KMS-11 (cell line): ENCODE measurements at regions not wholly inside any gene's neighbourhood (a gene's known extent, or its start where the extent isn't known, plus 50 kb on each side); places are given as distances from the start of the nearest gene placed in this dataset.

ENCODE experiments used
- H2AFZ ChIP-seq: fragments of 200-600 bp; sonication (generic); 2 replicates; pipeline ENCODE4 v1.6.1; 2016; ENCODE audit warnings: antibody characterized with exemption, mixed run types, low read depth
- H3K27ac ChIP-seq: fragments of 200-600 bp; sonication (generic); 2 replicates; pipeline ENCODE4 v1.6.1; 2016; ENCODE audit warnings: mild to moderate bottlenecking, mixed run types
- H3K27me3 ChIP-seq: fragments of 200-600 bp; sonication (generic); 2 replicates; pipeline ENCODE4 v1.6.1; 2017; ENCODE audit warnings: mild to moderate bottlenecking, low read depth, mixed run types, moderate library complexity; ENCODE audit not compliant: insufficient read depth
- H3K36me3 ChIP-seq: fragments of 200-600 bp; sonication (generic); 2 replicates; pipeline ENCODE4 v1.6.1; 2017; ENCODE audit warnings: mild to moderate bottlenecking, mixed run types; ENCODE audit not compliant: insufficient read depth
- H3K4me1 ChIP-seq: fragments of 200-600 bp; sonication (generic); 2 replicates; pipeline ENCODE4 v1.6.1; 2016; ENCODE audit warnings: mild to moderate bottlenecking, low read depth, mixed run types; ENCODE audit not compliant: poor library complexity, severe bottlenecking
- H3K4me2 ChIP-seq: fragments of 200-600 bp; sonication (generic); 2 replicates; pipeline ENCODE4 v1.7.0; 2016; ENCODE audit warnings: mild to moderate bottlenecking, mixed run types
- H3K4me3 ChIP-seq: fragments of 200-600 bp; sonication (generic); IDR thresholded peaks from 2 replicates; pipeline ENCODE4 v1.6.1; 2017; ENCODE audit warnings: low read depth, low read length, mixed read lengths; ENCODE audit not compliant: insufficient read depth
- H3K79me2 ChIP-seq: fragments of 200-600 bp; sonication (generic); 2 replicates; pipeline ENCODE4 v1.6.1; 2016; ENCODE audit warnings: low read depth, mixed run types; ENCODE audit not compliant: insufficient read depth
- H3K9ac ChIP-seq: fragments of 200-600 bp; sonication (generic); 2 replicates; pipeline ENCODE4 v1.6.1; 2016; ENCODE audit warnings: mild to moderate bottlenecking, mixed run types
- H4K20me1 ChIP-seq: fragments of 200-600 bp; sonication (generic); 2 replicates; pipeline ENCODE4 v1.6.1; 2016; ENCODE audit warnings: mild to moderate bottlenecking, mixed run types; ENCODE audit not compliant: insufficient read depth
- CTCF ChIP-seq: fragments of 200-600 bp; sonication (generic); conservative IDR thresholded peaks from 2 replicates; pipeline ENCODE4 v1.6.1; 2017; ENCODE audit warnings: low read depth, mild to moderate bottlenecking, antibody characterized with exemption, low read length, moderate library complexity, mixed read lengths

GRCh38 chr1:70856201-70856600, 191.4 kb downstream of the PTGER3 start:
- H3K4me1 ChIP-seq: no peaks in the 10 kb centered on the region
- TF ChIP-seq CTCF: no peak
- no peaks in the 10 kb centered on the region for H3K36me3 ChIP-seq
- no peak overlapping the region for H3K27ac ChIP-seq
- no peak overlapping the region for H2AFZ ChIP-seq
- H3K4me3 ChIP-seq: no peak overlapping the region
- H3K79me2 ChIP-seq: no peaks in the 10 kb centered on the region
- H3K27me3 ChIP-seq: no peaks in the 10 kb centered on the region
- no peaks in the 10 kb centered on the region for H4K20me1 ChIP-seq
- H3K4me2 ChIP-seq: no peak overlapping the region
- no peak overlapping the region for H3K9ac ChIP-seq

- H3K27me3 ChIP-seq: no peaks in the 10 kb centered on the region
- H3K4me1 ChIP-seq: no peaks in the 10 kb centered on the region
- no peak overlapping the region for H3K9ac ChIP-seq
- no peak overlapping the region for H3K4me2 ChIP-seq
- H4K20me1 ChIP-seq: no peaks in the 10 kb centered on the region
- no peak overlapping the region for H2AFZ ChIP-seq
- no peak overlapping the region for H3K4me3 ChIP-seq
- no peaks in the 10 kb centered on the region for H3K79me2 ChIP-seq
- TF ChIP-seq CTCF: no peak
- no peaks in the 10 kb centered on the region for H3K36me3 ChIP-seq
- H3K27ac ChIP-seq: no peak overlapping the region
Measured at GRCh38 chr1:70863239-70863638, 184.4 kb downstream of the PTGER3 start.

- Histone ChIP-seq H3K79me2 (no peaks in the 10 kb centered on the region), H3K4me1 (no peaks in the 10 kb centered on the region), H4K20me1 (no peaks in the 10 kb centered on the region), H3K4me3 (no peak overlapping the region), H3K4me2 (no peak overlapping the region), H3K27ac (no peak overlapping the region), H2AFZ (no peak overlapping the region), H3K9ac (no peak overlapping the region), H3K27me3 (no peaks in the 10 kb centered on the region), H3K36me3 (no peaks in the 10 kb centered on the region)
- TF ChIP-seq CTCF: no peak
Measured at GRCh38 chr1:70864302-70864701, 183.3 kb downstream of the PTGER3 start.

GRCh38 chr1:70866542-70867264, 180.9 kb downstream of the PTGER3 start:
- Histone ChIP-seq H3K4me2 (no peak overlapping the region), H3K4me3 (no peak overlapping the region), H4K20me1 (no peaks in the 10 kb centered on the region), H3K4me1 (no peaks in the 10 kb centered on the region), H3K27ac (no peak overlapping the region), H3K36me3 (no peaks in the 10 kb centered on the region), H2AFZ (no peak overlapping the region), H3K9ac (no peak overlapping the region), H3K27me3 (no peaks in the 10 kb centered on the region), H3K79me2 (no peaks in the 10 kb centered on the region)
- no peak for TF ChIP-seq CTCF
